Heart left ventricle (tissue), 16 donors: ENCODE measurements at regions not wholly inside any gene's neighbourhood (a gene's known extent, or its start where the extent isn't known, plus 50 kb on each side); places are given as distances from the start of the nearest gene placed in this dataset.
"Not testable (repeated sequence)": the region's sequence is repeated elsewhere in the genome, so short reads cannot be mapped to it uniquely, and the experiment has no call there.

ENCODE experiments used
- ATAC-seq, 4 donors: fragments of 200-7000 bp; cut with Tn5 transposase; one replicate each; pipeline ENCODE4 v1.9.1; 2020 to 2022; ENCODE audit warnings: moderate library complexity in 4 of 4, mild to moderate bottlenecking in 3 of 4, moderate number of reproducible peaks in 1 of 4
- DNase-seq, 5 donors: peaks; one replicate each; pipeline ENCODE4 v3.0.0-alpha.2; 2020
- H3K27ac ChIP-seq, 12 donors: fragments of 200-600 bp; sonication (generic) in 4 of 12; one replicate each; pipeline versions ENCODE4 v1.5.0 to v1.8.0; 2016 to 2022; ENCODE audit warnings: mild to moderate bottlenecking in 2 of 12
- H3K27me3 ChIP-seq, 9 donors: fragments of 200-600 bp; sonication (generic) in 2 of 9; one replicate each; pipeline versions ENCODE4 v1.5.1 to v1.8.0; 2016 to 2022; ENCODE audit warnings: mild to moderate bottlenecking in 3 of 9
- H3K36me3 ChIP-seq, 9 donors: fragments of 200-600 bp; sonication (generic) in 2 of 9; one replicate each; pipeline versions ENCODE4 v1.5.0 to v1.8.0; 2018 to 2022; ENCODE audit warnings: mild to moderate bottlenecking in 2 of 9
- H3K4me1 ChIP-seq, 12 donors: fragments of 200-600 bp; sonication (generic) in 4 of 12; one replicate each; pipeline versions ENCODE4 v1.5.0 to v1.8.0; 2016 to 2022; ENCODE audit warnings: mild to moderate bottlenecking in 3 of 12
- H3K4me3 ChIP-seq, 12 donors: fragments of 200-600 bp; sonication (generic) in 4 of 12; one replicate each; pipeline versions ENCODE4 v1.5.0 to v1.8.0; 2017 to 2022; ENCODE audit warnings: mild to moderate bottlenecking in 9 of 12, moderate library complexity in 4 of 12
- H3K9me3 ChIP-seq, 12 donors: fragments of 200-600 bp; sonication (generic) in 4 of 12; one replicate each; pipeline versions ENCODE4 v1.5.0 to v1.8.0; 2016 to 2022; ENCODE audit warnings: mild to moderate bottlenecking in 1 of 12
- POLR2A ChIP-seq, 2 donors: fragments of 450-650 bp; IDR thresholded peaks; one replicate each; pipeline ENCODE4 v1.6.1; 2017; ENCODE audit warnings: antibody characterized with exemption in 2 of 2, mild to moderate bottlenecking in 2 of 2, moderate library complexity in 2 of 2
- WGBS, 4 donors: extraction: QIAGEN DNeasy Blood & Tissue Kit in 2 of 4; methylation state at CpG; one replicate each; pipeline versions ENCODE4 v1.1.5 to v1.1.7; 2013 to 2018; 5-methylcytosine and 5-hydroxymethylcytosine counted together
- intact Hi-C, 10 donors: fragments of 100-400 bp; cut with DNase I; formaldehyde crosslinking; loops; one replicate each; pipeline versions ENCODE4 v1.11.1 to v1.14.2; 2022
- TF ChIP-seq, protein P1 (sequence below), 12 donors: fragments of 200-600 bp; sonication (generic) in 4 of 12; IDR thresholded peaks; one replicate each; pipeline versions ENCODE4 v1.5.0 to v1.8.0; 2018 to 2022; ENCODE audit warnings: antibody characterized with exemption in 12 of 12, mild to moderate bottlenecking in 5 of 12
- donor health status: ischemic (EF 13 %, LVEDD 7.1; RV severe dilation, severe dysfunction).
- donor health status: healthy with polysubstance abuse.
- donor health status: DM: no; HTN: yes; CAD: no.
- donor health status: DM: no; HTN: no; CAD: no.
- donor health status: ischemic (EF 25% LVEDD 6.9; RV normal size, moderate dysfunction).
- donor health status: ischemic (EF 25% LVEDD 5.7; RV mildly dilated, moderate dysfunction).
- donor health status: healthy.
- donor health status: DM: yes; HTN: yes; CAD: no.
- donor health status: ischemic (EF 35%, LVEDD 5.7; RV mildly dilated, moderate dysfunction).
- donor health status: nonischemic (EF 11% LVEDD 7.7; RV severe dilation, severe dysfunction).
- donor health status: DM: yes; HTN: yes; CAD: no.
- donor health status: PGD.
- donor health status: ischemic (EF 29% LVEDD 5.4; RV normal size, mild dysfunction).
- donor health status: nonischemic (EF 23%, LVEDD 6.1; RV moderate dilation, normal function).

DNA sequence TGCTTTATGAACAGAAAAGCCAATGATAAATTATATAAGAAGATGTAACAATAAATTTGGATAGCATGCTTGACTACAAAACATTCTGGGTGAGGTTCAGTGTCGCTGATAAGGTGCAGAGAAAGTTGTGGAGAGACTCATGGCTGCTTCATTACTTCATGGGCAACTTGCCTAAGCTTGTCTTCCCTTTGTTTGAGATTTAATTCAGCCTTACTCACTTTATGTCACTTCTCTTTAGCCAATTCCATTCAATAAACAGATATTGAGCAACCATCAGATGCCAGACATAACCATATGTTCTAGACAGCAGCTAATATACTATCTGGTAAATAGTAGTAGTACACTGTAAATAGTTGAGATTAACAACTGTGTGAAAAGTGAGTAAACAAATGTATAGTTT, 401.5 kb upstream of the FRG2C start:
- Histone ChIP-seq H3K4me1 (no peaks in the 10 kb centered on the region), H3K4me3 (no peak overlapping the region), H3K36me3 (no peaks in the 10 kb centered on the region), H3K27ac (no peak overlapping the region), H3K9me3 (no peaks in the 10 kb centered on the region), H3K27me3 (peaks cover 0 to 8% (median 0%) of the 10 kb centered on the region in 9 donors)
- TF ChIP-seq POLR2A (IDR thresholded peaks at IDR 0.05), result no peak
- TF ChIP-seq, protein P1, sequence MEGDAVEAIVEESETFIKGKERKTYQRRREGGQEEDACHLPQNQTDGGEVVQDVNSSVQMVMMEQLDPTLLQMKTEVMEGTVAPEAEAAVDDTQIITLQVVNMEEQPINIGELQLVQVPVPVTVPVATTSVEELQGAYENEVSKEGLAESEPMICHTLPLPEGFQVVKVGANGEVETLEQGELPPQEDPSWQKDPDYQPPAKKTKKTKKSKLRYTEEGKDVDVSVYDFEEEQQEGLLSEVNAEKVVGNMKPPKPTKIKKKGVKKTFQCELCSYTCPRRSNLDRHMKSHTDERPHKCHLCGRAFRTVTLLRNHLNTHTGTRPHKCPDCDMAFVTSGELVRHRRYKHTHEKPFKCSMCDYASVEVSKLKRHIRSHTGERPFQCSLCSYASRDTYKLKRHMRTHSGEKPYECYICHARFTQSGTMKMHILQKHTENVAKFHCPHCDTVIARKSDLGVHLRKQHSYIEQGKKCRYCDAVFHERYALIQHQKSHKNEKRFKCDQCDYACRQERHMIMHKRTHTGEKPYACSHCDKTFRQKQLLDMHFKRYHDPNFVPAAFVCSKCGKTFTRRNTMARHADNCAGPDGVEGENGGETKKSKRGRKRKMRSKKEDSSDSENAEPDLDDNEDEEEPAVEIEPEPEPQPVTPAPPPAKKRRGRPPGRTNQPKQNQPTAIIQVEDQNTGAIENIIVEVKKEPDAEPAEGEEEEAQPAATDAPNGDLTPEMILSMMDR (IDR thresholded peaks at IDR 0.05), result no peak
- intact Hi-C loops, result no loop called here
- ATAC-seq (no peak), DNase-seq (no peak)
- WGBS, 4 donors, result 77 to 84% (median 79%) methylated on average over 1 of the region's 1 CpG

DNA sequence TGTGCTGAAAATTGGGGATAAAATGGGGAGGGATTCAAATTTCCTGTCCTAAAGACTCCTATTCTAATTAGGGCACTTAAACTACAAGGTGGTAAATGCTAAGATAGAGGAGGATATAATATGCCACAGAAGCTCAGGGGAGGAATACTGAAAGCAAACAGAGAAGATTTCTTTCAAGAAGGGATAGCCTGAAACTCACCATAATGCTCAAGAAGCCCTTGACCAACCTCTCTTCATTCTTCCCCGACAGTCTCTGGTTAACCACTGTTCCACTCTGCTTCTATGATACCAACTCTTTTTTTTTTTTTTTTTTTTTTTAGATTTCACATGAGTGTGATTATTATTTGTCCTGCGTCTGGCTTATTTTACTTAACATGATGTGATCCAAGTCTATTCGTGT, 398.2 kb upstream of the FRG2C start:
- 72 to 85% (median 82%) methylated on average over 3 of the region's 3 CpGs for WGBS, 4 donors
- no peak for DNase-seq

DNA sequence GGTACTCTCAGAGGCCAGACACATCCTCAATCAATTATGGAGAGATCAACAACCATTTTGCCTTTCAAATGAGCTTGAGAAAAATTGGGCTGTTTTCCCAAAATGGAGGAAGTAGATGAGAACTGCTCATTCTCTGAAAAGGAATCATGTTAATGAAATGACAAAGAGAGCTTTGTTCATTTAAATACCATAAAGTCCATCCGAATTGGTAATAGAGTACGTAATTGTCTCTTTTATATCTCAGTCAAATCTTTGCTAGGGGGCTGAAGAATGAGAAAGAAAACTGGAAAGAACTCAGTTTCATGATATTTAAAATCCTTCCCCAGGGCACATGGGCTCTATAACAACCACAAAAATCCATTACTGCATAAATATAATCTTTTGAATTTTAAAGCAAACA, 395.6 kb upstream of the FRG2C start:
- H3K4me3 ChIP-seq, H3K27me3 ChIP-seq, ATAC-seq, H3K4me1 ChIP-seq, H3K27ac ChIP-seq, intact Hi-C loops, DNase-seq, H3K36me3 ChIP-seq, H3K9me3 ChIP-seq: not testable (repeated sequence)
- WGBS, 4 donors, result 79 to 84% (median 83%) methylated on average over 2 of the region's 2 CpGs

More for the DNA sequence above, 398.2 kb upstream of the FRG2C start:
- peaks cover 0 to 4% (median 0%) of the 10 kb centered on the region in 9 donors for H3K27me3 ChIP-seq
- no peak overlapping the region for H3K4me3 ChIP-seq
- TF ChIP-seq POLR2A (IDR thresholded peaks at IDR 0.05), result no peak
- TF ChIP-seq, protein P1 (IDR thresholded peaks at IDR 0.05), result no peak
- H3K27ac ChIP-seq, result no peak overlapping the region
- no peaks in the 10 kb centered on the region for H3K4me1 ChIP-seq
- intact Hi-C loops, result no loop called here
- H3K9me3 ChIP-seq, result no peaks in the 10 kb centered on the region
- H3K36me3 ChIP-seq, result no peaks in the 10 kb centered on the region
- ATAC-seq, result no peak

DNA sequence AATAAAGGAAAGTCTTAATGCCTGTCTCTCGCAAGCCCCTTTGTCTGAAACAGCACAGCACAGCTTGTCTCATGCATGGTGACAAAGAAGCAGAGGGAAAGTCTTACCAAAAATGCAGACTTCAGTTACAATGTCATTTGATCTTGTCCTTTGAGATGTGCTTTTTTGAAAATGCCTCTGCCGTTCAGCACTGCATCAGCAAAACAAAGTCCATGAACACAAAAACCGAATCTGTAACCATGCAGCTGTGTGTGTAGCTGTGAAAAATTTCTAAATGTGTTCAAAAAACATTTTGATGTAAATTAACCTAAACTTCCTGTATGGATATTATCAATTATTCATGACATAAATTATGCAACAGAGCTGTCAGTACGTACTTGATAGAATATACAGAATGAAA, 391.9 kb upstream of the FRG2C start:
- H3K36me3 ChIP-seq, H3K4me1 ChIP-seq, H3K27ac ChIP-seq, H3K9me3 ChIP-seq, DNase-seq, intact Hi-C loops, H3K4me3 ChIP-seq, H3K27me3 ChIP-seq, ATAC-seq: not testable (repeated sequence)
- WGBS, 4 donors, result 67 to 71% (median 69%) methylated on average over 4 of the region's 4 CpGs

DNA sequence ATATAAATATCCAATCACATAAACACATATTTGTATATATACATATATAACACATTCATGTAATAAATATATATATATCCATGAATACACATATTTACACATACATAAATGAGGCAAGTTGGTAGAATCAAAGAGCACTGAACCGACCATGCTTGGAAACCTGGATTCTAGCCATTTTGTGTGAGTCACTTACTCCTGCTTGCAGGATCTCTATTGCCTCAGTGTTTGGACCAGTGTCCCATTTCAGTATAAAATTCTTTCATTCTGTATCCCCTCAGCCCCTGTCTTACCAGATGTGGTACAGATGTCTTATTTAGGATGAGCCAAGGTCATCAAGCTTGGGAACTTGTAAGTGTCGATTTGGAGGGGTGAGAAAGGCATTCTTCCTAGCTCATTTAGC, 391.4 kb upstream of the FRG2C start:
- 37 to 59% (median 43%) methylated on average over 2 of the region's 2 CpGs for WGBS, 4 donors
- no peak for DNase-seq
- Histone ChIP-seq H3K27ac (no peak overlapping the region), H3K4me1 (no peaks in the 10 kb centered on the region), H3K9me3 (no peaks in the 10 kb centered on the region), H3K36me3 (no peaks in the 10 kb centered on the region), H3K27me3 (no peaks in the 10 kb centered on the region), H3K4me3 (no peak overlapping the region)
- peak in 3 of 4 donors; percentile 36 to 86 (median 70) for ATAC-seq
- intact Hi-C loops, result no loop called here
- TF ChIP-seq, protein P1 (IDR thresholded peaks at IDR 0.05), result no peak
- TF ChIP-seq POLR2A (IDR thresholded peaks at IDR 0.05), result no peak

DNA sequence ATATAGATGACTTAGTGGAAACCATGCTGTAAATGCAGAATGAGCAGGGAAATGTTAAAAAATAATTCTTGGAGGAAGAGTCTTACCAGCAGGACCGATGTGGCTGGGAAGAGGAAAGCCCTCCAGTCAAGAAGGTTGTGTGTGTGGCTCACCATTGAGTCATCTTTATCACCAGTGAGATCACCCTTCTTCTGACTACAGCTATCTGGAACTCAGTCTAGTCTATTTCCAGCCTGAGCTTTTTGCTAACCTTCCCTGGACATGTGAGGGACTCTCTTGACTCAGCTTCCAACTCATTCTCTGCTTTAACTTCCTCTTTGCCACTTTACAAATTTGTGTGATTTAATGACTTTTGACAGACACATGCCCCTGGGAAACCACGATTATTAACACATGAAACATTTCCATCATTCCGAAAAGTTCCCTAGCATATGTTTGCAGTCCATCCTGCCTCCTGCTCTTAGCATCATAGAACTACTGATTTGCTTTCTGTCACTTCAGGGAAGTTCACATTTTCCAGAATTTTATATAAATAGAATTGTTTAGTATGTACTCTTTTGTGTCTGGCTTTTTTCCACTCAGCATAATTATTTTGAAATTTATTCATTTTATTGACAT, 378.5 kb upstream of the FRG2C start:
- intact Hi-C loops, H3K27me3 ChIP-seq, DNase-seq, H3K36me3 ChIP-seq, H3K4me1 ChIP-seq, H3K4me3 ChIP-seq, H3K9me3 ChIP-seq, H3K27ac ChIP-seq: not testable (repeated sequence)
- 61 to 69% (median 66%) methylated on average over 3 of the region's 3 CpGs for WGBS, 4 donors
- ATAC-seq, result peak in 1 of 4 donors; percentile 67

DNA sequence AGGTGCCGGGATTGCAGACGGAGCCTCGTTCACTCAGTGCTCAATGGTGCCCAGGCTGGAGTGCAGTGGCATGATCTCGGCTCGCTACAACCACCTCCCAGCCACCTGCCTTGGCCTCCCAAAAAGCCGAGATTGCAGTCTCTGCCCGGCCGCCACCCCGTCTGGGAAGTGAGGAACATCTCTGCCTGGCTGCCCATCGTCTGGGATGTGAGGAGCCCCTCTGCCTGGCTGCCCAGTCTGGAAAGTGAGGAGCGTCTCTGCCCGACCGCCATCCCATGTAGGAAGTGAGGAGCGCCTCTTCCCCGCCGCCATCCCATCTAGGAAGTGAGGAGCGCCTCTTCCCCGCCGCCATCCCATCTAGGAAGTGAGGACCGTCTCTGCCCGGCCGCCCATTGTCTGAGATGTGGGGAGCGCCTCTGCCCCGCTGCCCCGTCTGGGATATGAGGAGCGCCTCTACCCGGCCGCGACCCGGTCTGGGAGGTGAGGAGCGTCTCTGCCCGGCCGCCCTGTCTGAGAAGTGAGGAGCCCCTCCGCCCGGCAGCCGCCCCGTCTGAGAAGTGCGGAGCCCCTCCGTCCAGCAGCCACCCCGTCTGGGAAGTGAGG, 375.1 kb upstream of the FRG2C start:
- H3K4me1 ChIP-seq, H3K4me3 ChIP-seq, ATAC-seq, H3K9me3 ChIP-seq, H3K27me3 ChIP-seq, H3K36me3 ChIP-seq, H3K27ac ChIP-seq, intact Hi-C loops: not testable (repeated sequence)
- WGBS, 4 donors, result 95 to 100% (median 96%) methylated on average over 1 to 37 of the region's 40 CpGs
- peak in 1 of 5 donors; percentile 35 for DNase-seq
